ENCODE measurements at regions not wholly inside any gene's neighbourhood (a gene's known extent, or its start where the extent isn't known, plus 50 kb on each side); places are given as distances from the start of the nearest gene placed in this dataset.

- Histone ChIP-seq H3K4me3 (ENCODE audit: insufficient read depth, low read depth, low read length) (no peak overlapping the region), H3K18ac (ENCODE audit: low read depth, low read length) (no peak overlapping the region), H3K9me3 (ENCODE audit: control insufficient read depth, insufficient read depth, low read length) (peaks cover 38% of the 10 kb centered on the region), H2BK5ac (ENCODE audit: low read depth, low read length, poor library complexity, severe bottlenecking) (no peak overlapping the region), H3K9ac (ENCODE audit: low read depth, low read length) (no peak overlapping the region), H4K20me1 (ENCODE audit: insufficient read depth, low read length) (no peaks in the 10 kb centered on the region), H2BK15ac (ENCODE audit: low read depth, low read length) (no peak overlapping the region), H4K91ac (ENCODE audit: insufficient read depth, low read depth, low read length) (no peak overlapping the region), H3K79me1 (ENCODE audit: low read depth in 1 of 2, low read length in 2 of 2) (no peaks in the 10 kb centered on the region), H4K5ac (ENCODE audit: low read depth, low read length) (no peak overlapping the region), H3K27ac (ENCODE audit: insufficient read depth, low read length) (no peak overlapping the region), H3K27me3 (ENCODE audit: control insufficient read depth, insufficient read depth, low read length) (no peaks in the 10 kb centered on the region), H2AK9ac (replicated peaks; ENCODE audit: low read depth, low read length, poor library complexity) (no peak overlapping the region), H2AFZ (replicated peaks; ENCODE audit: low read length, poor library complexity) (no peak overlapping the region), H2AK5ac (ENCODE audit: low read depth, low read length) (no peak overlapping the region), H2BK120ac (ENCODE audit: low read depth, low read length) (no peak overlapping the region), H3K9me1 (ENCODE audit: insufficient read depth, low read length) (no peaks in the 10 kb centered on the region), H3K56ac (ENCODE audit: extremely low read depth, insufficient read depth, low read length) (no peak overlapping the region), H3K14ac (replicated peaks; ENCODE audit: low read depth, low read length) (no peak overlapping the region), H3K4ac (ENCODE audit: low read depth, low read length) (no peak overlapping the region), H4K8ac (ENCODE audit: low read depth in 2 of 2, low read length in 2 of 2) (no peak overlapping the region), H3K4me2 (ENCODE audit: low read depth, low read length) (no peak overlapping the region), H2BK20ac (ENCODE audit: low read depth, low read length) (no peak overlapping the region), H3K4me1 (ENCODE audit: control insufficient read depth, insufficient read depth, low read length) (no peaks in the 10 kb centered on the region), H3K23ac (ENCODE audit: low read depth, low read length) (no peak overlapping the region), H3K36me3 (ENCODE audit: control insufficient read depth, insufficient read depth, low read length) (no peaks in the 10 kb centered on the region)
- in situ Hi-C loops (cut with MboI; ENCODE audit: low sequenced_read_pairs) (no loop called here), dilution Hi-C loops (cut with HindIII; ENCODE audit: low sequenced_read_pairs, unreplicated experiment) (no loop called here), intact Hi-C loops (cut with micrococcal nuclease) (no loop called here)
- POLR2A ChIA-PET (ENCODE audit: unreplicated experiment), result no interaction called here
- CTCF ChIA-PET, result no interaction called here
- DNase-seq (no peak), ATAC-seq (ENCODE audit: low read depth) (no peak)
- TF ChIP-seq RAD21 (IDR thresholded peaks at IDR 0.05; ENCODE audit: low read length) (no peak), USF2 (IDR thresholded peaks at IDR 0.05; ENCODE audit: low read depth, low read length) (no peak), RCOR1 (IDR thresholded peaks at IDR 0.05; ENCODE audit: insufficient replicate concordance, low read length) (no peak), RFX5 (IDR thresholded peaks at IDR 0.05; ENCODE audit: low read depth, low read length) (no peak), CHD1 (IDR thresholded peaks at IDR 0.05; ENCODE audit: low read depth, low read length) (no peak), MAZ (IDR thresholded peaks at IDR 0.05; ENCODE audit: borderline replicate concordance, low read depth, low read length) (no peak), ELK1 (IDR thresholded peaks at IDR 0.05; ENCODE audit: borderline replicate concordance, low read depth, low read length) (no peak), POLR2A (IDR thresholded peaks at IDR 0.05; ENCODE audit: low read depth, low read length) (no peak), NFE2L2 (IDR thresholded peaks at IDR 0.05; ENCODE audit: low read depth, low read length) (no peak), CEBPB (IDR thresholded peaks at IDR 0.05; ENCODE audit: low read depth, low read length) (no peak), FOS (IDR thresholded peaks at IDR 0.05; ENCODE audit: low read depth, low read length) (no peak), SMC3 (IDR thresholded peaks at IDR 0.05; ENCODE audit: low read depth, low read length) (no peak), MXI1 (IDR thresholded peaks at IDR 0.05; ENCODE audit: borderline replicate concordance, low read depth, low read length) (no peak), MAFK (IDR thresholded peaks at IDR 0.05; ENCODE audit: low read depth, low read length) (no peak), CTCF (conservative IDR thresholded peaks at IDR 0.05; ENCODE audit: low read depth, low read length) (no peak), BHLHE40 (IDR thresholded peaks at IDR 0.05; ENCODE audit: low read depth, low read length) (no peak)
- no TSS peak for BruUV-seq (replicated peaks)
- WGBS, 2 experiments (ENCODE audit: extremely low coverage in 2 of 2, insufficient read length in 1 of 2), result no CpG with 5 or more reads among the region's 3 CpGs
Measured at GRCh38 chr22:48138427-48138826, 1376.0 kb downstream of the TBC1D22A start.

Measured in IMR-90 (cell line).